PC-9 (cell line): ENCODE measurements at regions not wholly inside any gene's neighbourhood (a gene's known extent, or its start where the extent isn't known, plus 50 kb on each side); places are given as distances from the start of the nearest gene placed in this dataset.

ENCODE experiments used
- BruUV-seq: library from RNA; stranded (reverse); fragments of 400-500 nt; replicated peaks from 2 replicates; lab custom pipeline; 2021; lab: Mats Ljungman, UMichigan
- CTCF ChIA-PET: fragments of 300-600 bp; sonication (Branson Sonifier 250); formaldehyde crosslinking; loops from one replicate; lab custom pipeline; 2022; ENCODE audit warnings: antibody characterized with exemption; lab: Charles Lee
- POLR2A ChIA-PET: fragments of 300-600 bp; sonication (Branson Sonifier 250); formaldehyde crosslinking; loops from one replicate; lab custom pipeline; 2022; ENCODE audit warnings: antibody characterized with exemption; ENCODE audit not compliant: unreplicated experiment; lab: Charles Lee
- DNase-seq, 2 experiments: peaks; one replicate each; pipeline versions ENCODE4 v3.0.0 to v3.0.0-alpha.2; 2015 to 2022; ENCODE audit warnings: mixed read lengths in 1 of 2
- H2AFZ ChIP-seq: fragments of 200-600 bp; sonication (generic); 2 replicates; pipeline ENCODE4 v1.8.1; 2017; ENCODE audit warnings: antibody characterized with exemption
- H3F3A ChIP-seq: fragments of 200-600 bp; sonication (generic); 2 replicates; pipeline ENCODE4 v1.8.1; 2017; ENCODE audit warnings: antibody characterized with exemption, mild to moderate bottlenecking, low read depth; ENCODE audit not compliant: insufficient read depth
- H3K27ac ChIP-seq: fragments of 200-600 bp; sonication (generic); 2 replicates; pipeline ENCODE4 v1.6.1; 2016; ENCODE audit warnings: mixed run types
- H3K27me3 ChIP-seq: fragments of 200-600 bp; sonication (generic); 2 replicates; pipeline ENCODE4 v1.6.1; 2016; ENCODE audit warnings: low read depth, mixed run types; ENCODE audit not compliant: insufficient read depth
- H3K36me3 ChIP-seq: fragments of 200-600 bp; sonication (generic); 2 replicates; pipeline ENCODE4 v1.6.1; 2016; ENCODE audit warnings: low read depth, mixed run types
- H3K4me1 ChIP-seq: fragments of 200-600 bp; sonication (generic); replicated peaks from 2 replicates; pipeline ENCODE4 v1.6.1; 2016; ENCODE audit warnings: mixed run types; ENCODE audit not compliant: insufficient read depth
- H3K4me2 ChIP-seq: fragments of 200-600 bp; sonication (generic); 2 replicates; pipeline ENCODE4 v1.6.1; 2017; ENCODE audit warnings: mixed run types
- H3K4me3 ChIP-seq: fragments of 200-600 bp; sonication (generic); 2 replicates; pipeline ENCODE4 v1.6.1; 2016; ENCODE audit warnings: mixed run types
- H3K79me2 ChIP-seq: fragments of 200-600 bp; sonication (generic); 2 replicates; pipeline ENCODE4 v1.6.1; 2017; ENCODE audit warnings: low read depth, mixed run types
- H3K9me2 ChIP-seq: fragments of 200-600 bp; sonication (generic); 2 replicates; pipeline ENCODE4 v1.8.1; 2017; ENCODE audit warnings: mild to moderate bottlenecking; ENCODE audit not compliant: insufficient read depth
- H3K9me3 ChIP-seq: fragments of 200-600 bp; sonication (generic); 2 replicates; pipeline ENCODE4 v1.8.1; 2016; ENCODE audit warnings: low read depth; ENCODE audit not compliant: insufficient read depth
- H4K20me1 ChIP-seq: fragments of 200-600 bp; sonication (generic); 2 replicates; pipeline ENCODE4 v1.8.1; 2017; ENCODE audit not compliant: insufficient read depth
- EZH2 ChIP-seq: fragments of 200-600 bp; sonication (generic); IDR thresholded peaks from 2 replicates; pipeline ENCODE4 v1.8.0; 2017; ENCODE audit warnings: antibody characterized with exemption, low read depth
- intact Hi-C: fragments of 100-400 bp; cut with micrococcal nuclease; formaldehyde crosslinking; loops from one replicate; pipeline ENCODE4 v1.10.0; 2022; ENCODE audit not compliant: unreplicated experiment
- TF ChIP-seq, protein P1 (sequence below): fragments of 200-600 bp; sonication (generic); conservative IDR thresholded peaks from 2 replicates; pipeline ENCODE4 v1.6.1; 2017; ENCODE audit warnings: mixed run types, antibody characterized with exemption, mild to moderate bottlenecking, moderate library complexity

DNA sequence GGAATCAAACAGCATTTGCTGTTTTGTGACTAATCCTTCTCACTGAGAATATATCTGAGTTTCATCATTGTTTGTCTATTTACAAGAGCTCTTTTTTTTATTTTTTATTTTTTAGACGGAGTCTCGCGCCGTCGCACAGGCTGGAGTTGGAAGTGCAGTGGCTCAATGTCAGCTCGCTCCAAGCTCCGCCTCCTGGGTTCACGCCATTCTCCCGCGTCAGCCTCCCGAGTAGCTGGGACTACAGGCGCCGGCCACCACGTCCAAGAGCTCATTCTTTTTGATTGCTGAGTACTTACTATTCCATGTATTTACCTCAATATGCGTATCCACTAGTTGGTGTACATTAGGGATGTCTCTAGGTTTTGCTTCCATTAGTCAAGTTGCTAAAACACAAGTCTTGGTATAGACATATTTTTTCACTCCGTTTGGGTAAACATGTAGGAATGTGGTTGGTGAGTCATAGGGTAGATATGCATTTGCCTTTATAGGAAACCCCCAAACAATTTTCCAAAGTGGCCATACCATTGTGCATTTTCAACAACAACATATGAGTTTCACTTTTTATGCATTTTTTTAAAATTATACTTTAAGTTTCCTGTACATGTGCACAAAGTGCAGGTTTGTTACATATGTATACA lies 1005.0 kb upstream of the CDH10 start:
- no peaks in the 10 kb centered on the region for H3K36me3 ChIP-seq
- H3K9me2 ChIP-seq = no peaks in the 10 kb centered on the region
- H3K4me3 ChIP-seq = no peak overlapping the region
- H3K79me2 ChIP-seq = no peaks in the 10 kb centered on the region
- TF ChIP-seq EZH2 = no peak
- TF ChIP-seq, protein P1, sequence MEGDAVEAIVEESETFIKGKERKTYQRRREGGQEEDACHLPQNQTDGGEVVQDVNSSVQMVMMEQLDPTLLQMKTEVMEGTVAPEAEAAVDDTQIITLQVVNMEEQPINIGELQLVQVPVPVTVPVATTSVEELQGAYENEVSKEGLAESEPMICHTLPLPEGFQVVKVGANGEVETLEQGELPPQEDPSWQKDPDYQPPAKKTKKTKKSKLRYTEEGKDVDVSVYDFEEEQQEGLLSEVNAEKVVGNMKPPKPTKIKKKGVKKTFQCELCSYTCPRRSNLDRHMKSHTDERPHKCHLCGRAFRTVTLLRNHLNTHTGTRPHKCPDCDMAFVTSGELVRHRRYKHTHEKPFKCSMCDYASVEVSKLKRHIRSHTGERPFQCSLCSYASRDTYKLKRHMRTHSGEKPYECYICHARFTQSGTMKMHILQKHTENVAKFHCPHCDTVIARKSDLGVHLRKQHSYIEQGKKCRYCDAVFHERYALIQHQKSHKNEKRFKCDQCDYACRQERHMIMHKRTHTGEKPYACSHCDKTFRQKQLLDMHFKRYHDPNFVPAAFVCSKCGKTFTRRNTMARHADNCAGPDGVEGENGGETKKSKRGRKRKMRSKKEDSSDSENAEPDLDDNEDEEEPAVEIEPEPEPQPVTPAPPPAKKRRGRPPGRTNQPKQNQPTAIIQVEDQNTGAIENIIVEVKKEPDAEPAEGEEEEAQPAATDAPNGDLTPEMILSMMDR = no peak
- H3K27me3 ChIP-seq = no peaks in the 10 kb centered on the region
- no peak overlapping the region for H3K27ac ChIP-seq
- no TSS peak for BruUV-seq
- no peak overlapping the region for H2AFZ ChIP-seq
- ChIA-PET CTCF (no interaction called here), POLR2A (no interaction called here)
- DNase-seq = no peak
- H3K4me1 ChIP-seq = no peaks in the 10 kb centered on the region
- no peaks in the 10 kb centered on the region for H3F3A ChIP-seq
- intact Hi-C loops = loop anchor here (5.0 kb wide), 1 partner anchor 593 kb away; no protein-coding TSS in a partner anchor
- H4K20me1 ChIP-seq = no peaks in the 10 kb centered on the region
- H3K4me2 ChIP-seq = no peak overlapping the region
- no peaks in the 10 kb centered on the region for H3K9me3 ChIP-seq

DNA sequence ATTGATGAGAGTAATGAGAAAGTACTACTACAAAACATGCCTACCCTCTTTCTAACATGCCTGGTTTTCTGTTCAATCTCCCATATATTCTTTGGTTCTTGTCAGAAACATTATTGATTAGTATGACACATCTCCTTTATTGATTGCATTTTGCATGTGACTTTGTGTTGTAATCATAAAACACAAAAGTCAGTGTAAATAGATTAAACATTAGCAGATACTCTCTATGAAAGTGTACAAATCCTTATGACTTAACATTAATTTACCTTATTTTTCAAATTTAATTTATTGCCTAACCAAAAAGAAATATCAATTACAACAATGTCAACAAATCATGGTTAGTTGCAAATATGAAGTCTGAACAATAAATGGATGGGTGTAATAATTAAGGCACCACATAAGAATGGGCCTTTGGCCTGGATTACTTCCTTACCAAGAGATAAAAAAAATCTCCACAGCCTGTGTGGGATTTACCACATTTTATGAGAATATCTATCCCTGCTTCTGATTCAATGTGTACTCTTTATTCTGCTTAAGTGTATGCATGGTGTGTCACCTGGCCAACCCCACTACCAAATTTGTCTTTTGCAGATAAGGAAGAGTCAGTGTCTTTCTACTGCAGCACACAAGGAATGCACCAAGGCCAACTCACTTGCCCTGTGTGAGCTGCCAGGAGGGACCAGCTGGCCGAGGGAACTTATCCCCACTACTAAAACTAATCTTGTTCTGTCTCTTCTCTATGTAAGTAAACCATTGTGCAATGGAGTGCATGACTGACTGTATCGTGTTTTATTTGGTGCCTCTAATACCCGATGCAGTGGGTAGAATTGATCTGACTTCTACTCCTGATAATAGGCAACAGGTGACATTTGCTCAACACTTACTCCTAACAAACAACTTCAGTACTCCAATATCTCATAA lies 1001.9 kb upstream of the CDH10 start:
- Histone ChIP-seq H3K4me2 (no peak overlapping the region), H3K36me3 (no peaks in the 10 kb centered on the region), H3K79me2 (no peaks in the 10 kb centered on the region), H3K9me3 (no peaks in the 10 kb centered on the region), H4K20me1 (no peaks in the 10 kb centered on the region), H3F3A (no peaks in the 10 kb centered on the region), H3K27me3 (no peaks in the 10 kb centered on the region), H3K4me3 (no peak overlapping the region), H3K27ac (no peak overlapping the region), H2AFZ (no peak overlapping the region), H3K9me2 (no peaks in the 10 kb centered on the region), H3K4me1 (no peaks in the 10 kb centered on the region)
- intact Hi-C loops = loop anchor here (5.0 kb wide), 1 partner anchor 596 kb away; no protein-coding TSS in a partner anchor
- ChIA-PET POLR2A (no interaction called here), CTCF (no interaction called here)
- DNase-seq = no peak
- no TSS peak for BruUV-seq
- TF ChIP-seq EZH2 = no peak
- TF ChIP-seq, protein P1 = no peak

DNA sequence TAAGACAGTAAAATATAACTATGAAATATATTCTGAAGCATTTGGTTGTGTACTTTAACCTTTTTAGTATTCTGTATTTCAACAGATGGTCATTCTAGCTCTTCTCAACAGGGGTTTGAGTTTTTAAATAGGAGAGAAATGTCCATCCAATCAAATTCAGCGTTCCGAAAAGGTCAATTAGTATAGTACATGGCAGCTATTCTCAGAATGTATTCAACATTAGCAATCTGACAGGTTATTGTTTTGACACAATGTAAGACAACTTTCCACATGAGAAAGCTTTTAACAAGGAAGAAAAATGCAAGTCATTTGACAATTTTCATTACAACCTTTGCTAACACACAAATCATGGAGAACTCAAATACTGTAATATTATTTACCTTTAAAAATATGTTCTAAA lies 996.3 kb upstream of the CDH10 start:
- H3K4me3 ChIP-seq = no peak overlapping the region
- H3K79me2 ChIP-seq = no peaks in the 10 kb centered on the region
- ChIA-PET CTCF (no interaction called here), POLR2A (no interaction called here)
- H3K4me2 ChIP-seq = no peak overlapping the region
- no peaks in the 10 kb centered on the region for H3K27me3 ChIP-seq
- no peak for DNase-seq
- H3K4me1 ChIP-seq = no peaks in the 10 kb centered on the region
- no TSS peak for BruUV-seq
- H2AFZ ChIP-seq = no peak overlapping the region
- no peaks in the 10 kb centered on the region for H3F3A ChIP-seq
- no peak overlapping the region for H3K27ac ChIP-seq
- intact Hi-C loops = no loop called here
- H3K9me2 ChIP-seq = no peaks in the 10 kb centered on the region
- H3K36me3 ChIP-seq = no peaks in the 10 kb centered on the region
- no peaks in the 10 kb centered on the region for H4K20me1 ChIP-seq
- no peak for TF ChIP-seq EZH2
- TF ChIP-seq, protein P1 = no peak
- H3K9me3 ChIP-seq = no peaks in the 10 kb centered on the region
